Activated CD4-positive, alpha-beta T cell treated with anti-CD3 and anti-CD28 coated beads for 36 hours (primary cell): ENCODE measurements at regions not wholly inside any gene's neighbourhood (a gene's known extent, or its start where the extent isn't known, plus 50 kb on each side); places are given as distances from the start of the nearest gene placed in this dataset.

Experiments used
- ATAC-seq: fragments of 200-7000 bp; cut with Tn5 transposase; one replicate; pipeline ENCODE4 v1.10.0; 2021; ENCODE audit warnings: mild to moderate bottlenecking, moderate library complexity
- CTCF ChIA-PET: fragments of 350-600 bp; sonication (Branson Sonifier 250); formaldehyde crosslinking; loops from one replicate; lab custom pipeline; 2021; ENCODE audit warnings: antibody characterized with exemption; lab: Charles Lee
- POLR2A ChIA-PET: fragments of 350-600 bp; sonication (Branson Sonifier 250); formaldehyde crosslinking; loops from one replicate; lab custom pipeline; 2021; ENCODE audit warnings: antibody characterized with exemption, inconsistent platforms; lab: Charles Lee
- DNase-seq: peaks from one replicate; pipeline ENCODE4 v3.0.0-alpha.2; 2020
- H3K27ac Mint-ChIP-seq: one replicate; pipeline ENCODE4 v1.8.0; 2021; ENCODE audit warnings: mixed read lengths
- H3K27me3 Mint-ChIP-seq: one replicate; pipeline ENCODE4 v1.8.0; 2021; ENCODE audit warnings: mixed read lengths
- H3K36me3 Mint-ChIP-seq: one replicate; pipeline ENCODE4 v1.8.0; 2021; ENCODE audit warnings: low read depth, mixed read lengths
- H3K4me1 Mint-ChIP-seq: one replicate; pipeline ENCODE4 v1.8.0; 2021; ENCODE audit warnings: mixed read lengths
- H3K4me3 Mint-ChIP-seq: one replicate; pipeline ENCODE4 v1.8.0; 2021; ENCODE audit warnings: mild to moderate bottlenecking, moderate library complexity, mixed read lengths
- H3K9me3 Mint-ChIP-seq: one replicate; pipeline ENCODE4 v1.8.0; 2021; ENCODE audit warnings: low read depth, mixed read lengths
- intact Hi-C, 2 experiments: fragments of 100-400 bp; cut with DNase I in 1 of 2; cut with micrococcal nuclease in 1 of 2; formaldehyde crosslinking; loops; one replicate each; pipeline versions ENCODE4 v1.14.2 to v1.15.1; 2022 to 2024; cut with DNase I, micrococcal nuclease

DNA sequence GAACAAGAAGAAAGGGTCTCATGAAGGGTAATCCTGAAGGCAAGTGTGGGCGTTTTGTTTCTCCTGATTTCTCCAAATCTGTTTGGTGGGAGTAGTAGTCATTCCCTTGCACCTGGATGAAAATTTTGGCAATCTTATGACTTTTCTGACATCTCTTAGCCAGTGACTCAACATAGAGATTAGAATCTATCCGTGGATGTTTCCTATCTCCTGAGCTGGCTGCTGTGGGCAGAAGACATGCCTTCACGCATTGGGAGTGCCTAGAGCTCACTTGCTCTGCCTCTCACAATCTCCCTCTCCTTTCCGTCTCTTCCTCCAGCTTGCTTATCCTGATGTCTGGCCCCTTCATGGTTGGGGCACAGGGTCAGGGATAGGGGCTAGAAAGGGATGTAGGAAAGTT lies 174.2 kb upstream of the NFIA start:
- ChIA-PET POLR2A (no interaction called here), CTCF (no interaction called here)
- no peaks in the 10 kb centered on the region for H3K9me3 Mint-ChIP-seq
- intact Hi-C loops: no loop called here
- no peak for DNase-seq
- no peak overlapping the region for H3K27ac Mint-ChIP-seq
- no peaks in the 10 kb centered on the region for H3K27me3 Mint-ChIP-seq
- H3K36me3 Mint-ChIP-seq: no peaks in the 10 kb centered on the region
- no peak for ATAC-seq
- H3K4me1 Mint-ChIP-seq: no peaks in the 10 kb centered on the region
- no peak overlapping the region for H3K4me3 Mint-ChIP-seq

DNA sequence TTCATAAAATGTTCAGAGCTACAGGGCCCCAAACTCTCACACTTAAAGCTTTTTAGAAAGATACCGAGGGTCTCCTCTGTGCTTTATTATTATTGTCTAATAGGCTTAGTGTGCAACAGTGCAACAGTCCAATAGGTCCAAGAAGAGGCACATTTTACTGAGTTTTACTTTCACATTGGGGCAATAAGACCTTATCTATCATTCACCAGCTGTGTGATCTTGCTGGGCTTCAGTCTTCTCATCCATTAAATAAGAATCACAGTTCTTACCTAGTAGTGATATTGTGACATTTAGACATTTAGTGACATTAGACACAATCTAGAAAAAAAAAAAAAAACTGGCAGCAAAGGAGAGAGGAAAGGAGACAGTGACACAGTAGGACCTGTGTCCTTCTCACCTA lies 175.8 kb upstream of the NFIA start:
- Mint-ChIP-seq H3K36me3 (no peaks in the 10 kb centered on the region), H3K27ac (no peak overlapping the region), H3K9me3 (no peaks in the 10 kb centered on the region), H3K27me3 (peaks cover under 1% of the 10 kb centered on the region), H3K4me1 (no peaks in the 10 kb centered on the region), H3K4me3 (no peak overlapping the region)
- CTCF ChIA-PET: no interaction called here
- POLR2A ChIA-PET: no interaction called here
- ATAC-seq (no peak), DNase-seq (no peak)
- intact Hi-C loops: no loop called here

GRCh38 chr1:60906039-60906438 lies 176.3 kb upstream of the NFIA start:
- H3K4me3 Mint-ChIP-seq: no peak overlapping the region
- ChIA-PET POLR2A (no interaction called here), CTCF (no interaction called here)
- no peaks in the 10 kb centered on the region for H3K9me3 Mint-ChIP-seq
- H3K4me1 Mint-ChIP-seq: no peaks in the 10 kb centered on the region
- intact Hi-C loops: no loop called here
- no peaks in the 10 kb centered on the region for H3K36me3 Mint-ChIP-seq
- no peak for DNase-seq
- H3K27me3 Mint-ChIP-seq: peaks cover 2% of the 10 kb centered on the region
- H3K27ac Mint-ChIP-seq: no peak overlapping the region
- ATAC-seq: no peak

GRCh38 chr1:60904099-60904851 lies 178.1 kb upstream of the NFIA start:
- ATAC-seq (no peak), DNase-seq (no peak)
- CTCF ChIA-PET: no interaction called here
- intact Hi-C loops: no loop called here
- Mint-ChIP-seq H3K4me3 (no peak overlapping the region), H3K27ac (no peak overlapping the region), H3K9me3 (no peaks in the 10 kb centered on the region), H3K27me3 (peaks cover 2% of the 10 kb centered on the region), H3K4me1 (peaks cover 2% of the 10 kb centered on the region), H3K36me3 (no peaks in the 10 kb centered on the region)
- POLR2A ChIA-PET: no interaction called here

GRCh38 chr1:60903591-60903990 lies 178.8 kb upstream of the NFIA start:
- H3K9me3 Mint-ChIP-seq: no peaks in the 10 kb centered on the region
- peaks cover 2% of the 10 kb centered on the region for H3K4me1 Mint-ChIP-seq
- DNase-seq (no peak), ATAC-seq (no peak)
- intact Hi-C loops: no loop called here
- peaks cover 2% of the 10 kb centered on the region for H3K27me3 Mint-ChIP-seq
- ChIA-PET CTCF (no interaction called here), POLR2A (interaction anchor here (0.6 kb wide), 1 partner anchor 174 kb away, joined by 9 read pairs; no protein-coding TSS in a partner anchor)
- H3K4me3 Mint-ChIP-seq: no peak overlapping the region
- H3K36me3 Mint-ChIP-seq: no peaks in the 10 kb centered on the region
- no peak overlapping the region for H3K27ac Mint-ChIP-seq

DNA sequence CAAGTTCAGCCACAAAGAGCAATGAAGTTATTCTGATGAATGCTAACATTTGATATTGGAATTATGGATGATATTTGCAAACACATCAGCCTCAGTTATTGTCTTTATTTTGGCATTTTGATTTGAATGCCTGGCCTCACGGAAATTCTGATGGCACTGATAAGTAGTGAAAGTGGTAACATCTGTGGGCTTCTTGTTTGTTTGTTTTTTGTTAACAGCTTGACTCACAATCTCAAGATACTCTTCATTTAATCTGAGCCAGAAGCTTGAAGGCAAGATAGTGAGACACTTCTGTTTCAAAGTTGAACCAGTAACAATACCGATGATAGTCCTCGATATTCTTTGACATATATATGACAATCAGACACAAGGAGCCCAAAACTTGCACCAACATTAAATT lies 182.9 kb upstream of the NFIA start:
- intact Hi-C loops: no loop called here
- H3K4me1 Mint-ChIP-seq: peaks cover 5% of the 10 kb centered on the region
- no peak overlapping the region for H3K27ac Mint-ChIP-seq
- ChIA-PET CTCF (no interaction called here), POLR2A (no interaction called here)
- ATAC-seq (no peak), DNase-seq (no peak)
- no peak overlapping the region for H3K4me3 Mint-ChIP-seq
- H3K36me3 Mint-ChIP-seq: no peaks in the 10 kb centered on the region
- no peaks in the 10 kb centered on the region for H3K9me3 Mint-ChIP-seq
- peaks cover 12% of the 10 kb centered on the region for H3K27me3 Mint-ChIP-seq

DNA sequence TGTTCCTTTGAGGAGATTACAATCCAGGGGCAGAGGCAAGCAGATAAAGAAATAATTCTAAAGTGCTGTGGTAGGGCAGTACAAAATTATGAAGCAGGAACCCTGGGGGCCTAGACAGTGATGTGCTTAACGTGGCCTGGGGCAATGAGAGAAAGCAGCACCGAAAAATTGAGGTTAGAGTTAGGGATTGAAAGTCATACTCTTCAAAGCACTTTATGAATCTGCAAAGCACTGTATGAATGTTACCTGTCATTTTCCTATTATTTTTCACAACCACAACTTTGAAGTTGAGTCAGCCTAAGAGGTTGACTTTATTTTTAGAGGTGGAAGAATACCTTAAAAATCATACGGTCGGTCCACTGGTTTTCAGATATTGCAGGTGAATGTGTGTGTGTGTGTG lies 183.4 kb upstream of the NFIA start:
- Mint-ChIP-seq H3K9me3 (no peaks in the 10 kb centered on the region), H3K27ac (no peak overlapping the region), H3K27me3 (peaks cover 12% of the 10 kb centered on the region), H3K4me3 (no peak overlapping the region), H3K36me3 (no peaks in the 10 kb centered on the region), H3K4me1 (peaks cover 5% of the 10 kb centered on the region)
- intact Hi-C loops: no loop called here
- ChIA-PET CTCF (no interaction called here), POLR2A (no interaction called here)
- DNase-seq: peak; percentile 33
- peak; percentile 85 for ATAC-seq

DNA sequence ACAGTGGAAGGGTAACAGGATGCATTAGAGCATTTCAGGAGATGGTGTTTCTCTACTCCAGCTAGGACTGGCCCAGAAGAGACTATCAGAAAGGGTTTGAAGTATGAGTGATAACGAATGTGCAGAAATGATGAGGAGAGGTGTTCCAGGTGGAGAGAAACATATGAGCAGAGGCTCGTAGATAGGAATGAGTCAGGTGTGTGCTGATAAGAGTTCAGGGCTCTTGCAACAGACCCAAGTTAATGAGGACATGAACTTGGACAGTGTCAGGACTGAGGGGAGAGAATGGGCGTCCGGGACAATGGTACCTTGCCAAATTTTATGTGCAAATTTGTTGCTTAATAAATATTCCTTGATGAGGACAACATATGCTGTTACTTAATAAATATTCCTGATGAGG lies 183.9 kb upstream of the NFIA start:
- POLR2A ChIA-PET: no interaction called here
- Mint-ChIP-seq H3K27me3 (peaks cover 12% of the 10 kb centered on the region), H3K4me1 (peaks cover 5% of the 10 kb centered on the region), H3K27ac (no peak overlapping the region), H3K4me3 (no peak overlapping the region), H3K36me3 (no peaks in the 10 kb centered on the region), H3K9me3 (no peaks in the 10 kb centered on the region)
- no peak for DNase-seq
- intact Hi-C loops: no loop called here
- peak; percentile 63 for ATAC-seq
- CTCF ChIA-PET: no interaction called here

- no peak overlapping the region for H3K4me3 Mint-ChIP-seq
- no peaks in the 10 kb centered on the region for H3K9me3 Mint-ChIP-seq
- no peaks in the 10 kb centered on the region for H3K36me3 Mint-ChIP-seq
- ChIA-PET CTCF (interaction anchor here (0.7 kb wide), 1 partner anchor 153 kb away, joined by 3 read pairs; no protein-coding TSS in a partner anchor), POLR2A (no interaction called here)
- DNase-seq (no peak), ATAC-seq (no peak)
- H3K27ac Mint-ChIP-seq: no peak overlapping the region
- peaks cover 12% of the 10 kb centered on the region for H3K27me3 Mint-ChIP-seq
- intact Hi-C loops: no loop called here
- peaks cover 5% of the 10 kb centered on the region for H3K4me1 Mint-ChIP-seq
Measured at GRCh38 chr1:60896701-60897363, 185.5 kb upstream of the NFIA start.

- no peak for DNase-seq
- intact Hi-C loops: no loop called here
- no peak for ATAC-seq
- CTCF ChIA-PET: no interaction called here
- H3K9me3 Mint-ChIP-seq: no peaks in the 10 kb centered on the region
- H3K27me3 Mint-ChIP-seq: peaks cover 12% of the 10 kb centered on the region
- H3K36me3 Mint-ChIP-seq: no peaks in the 10 kb centered on the region
- POLR2A ChIA-PET: no interaction called here
- H3K4me1 Mint-ChIP-seq: peaks cover 5% of the 10 kb centered on the region
- no peak overlapping the region for H3K4me3 Mint-ChIP-seq
- no peak overlapping the region for H3K27ac Mint-ChIP-seq
Measured at GRCh38 chr1:60895701-60896100, 186.7 kb upstream of the NFIA start.

- no peaks in the 10 kb centered on the region for H3K9me3 Mint-ChIP-seq
- ChIA-PET CTCF (interaction anchor here (1.4 kb wide), 1 partner anchor 39 kb away, joined by 3 read pairs; no protein-coding TSS in a partner anchor), POLR2A (no interaction called here)
- no peak overlapping the region for H3K4me3 Mint-ChIP-seq
- ATAC-seq: no peak
- DNase-seq: no peak
- H3K4me1 Mint-ChIP-seq: peaks cover 5% of the 10 kb centered on the region
- H3K36me3 Mint-ChIP-seq: no peaks in the 10 kb centered on the region
- peaks cover 12% of the 10 kb centered on the region for H3K27me3 Mint-ChIP-seq
- no peak overlapping the region for H3K27ac Mint-ChIP-seq
- intact Hi-C loops: no loop called here
Measured at GRCh38 chr1:60895252-60895651, 187.1 kb upstream of the NFIA start.

GRCh38 chr1:60894741-60895140 lies 187.6 kb upstream of the NFIA start:
- CTCF ChIA-PET: interaction anchor here (1.4 kb wide), 1 partner anchor 38 kb away, joined by 3 read pairs; no protein-coding TSS in a partner anchor
- intact Hi-C loops: no loop called here
- no peaks in the 10 kb centered on the region for H3K9me3 Mint-ChIP-seq
- peaks cover 12% of the 10 kb centered on the region for H3K27me3 Mint-ChIP-seq
- no peak overlapping the region for H3K27ac Mint-ChIP-seq
- DNase-seq (no peak), ATAC-seq (no peak)
- H3K36me3 Mint-ChIP-seq: no peaks in the 10 kb centered on the region
- POLR2A ChIA-PET: no interaction called here
- peaks cover 5% of the 10 kb centered on the region for H3K4me1 Mint-ChIP-seq
- H3K4me3 Mint-ChIP-seq: no peak overlapping the region
